ENCODE measurements at regions not wholly inside any gene's neighbourhood (a gene's known extent, or its start where the extent isn't known, plus 50 kb on each side); places are given as distances from the start of the nearest gene placed in this dataset.

GRCh38 chr16:16850274-16850673 is 471.3 kb downstream of the NPIPA7 start:
- H3K9me3 ChIP-seq (ENCODE audit: control insufficient read depth in 4 of 4, low read length in 3 of 4): no peaks in the 10 kb centered on the region
- no peaks in the 10 kb centered on the region for H3K27me3 ChIP-seq (ENCODE audit: control insufficient read depth in 4 of 4, insufficient read depth in 4 of 4, low read length in 3 of 4)
- no peak overlapping the region for H3K9ac ChIP-seq (ENCODE audit: low read depth in 1 of 2, low read length in 2 of 2)
- no peak overlapping the region for H3K27ac ChIP-seq (ENCODE audit: low read depth in 1 of 2, low read length in 2 of 2)
- H3K4me1 ChIP-seq (ENCODE audit: control insufficient read depth in 4 of 4, insufficient read depth in 4 of 4, low read length in 3 of 4): no peaks in the 10 kb centered on the region
- WGBS: 59% methylated on average over 5 of the region's 5 CpGs
- no peaks in the 10 kb centered on the region for H3K36me3 ChIP-seq (ENCODE audit: control insufficient read depth in 4 of 4, insufficient read depth in 3 of 4, low read depth in 1 of 4, low read length in 3 of 4)
- no peak for DNase-seq (ENCODE audit: low spot score)
- H3K4me3 ChIP-seq (ENCODE audit: low read depth in 1 of 3, low read length in 3 of 3): no peak overlapping the region
- no peak for TF ChIP-seq SP1 (IDR thresholded peaks at IDR 0.05)
- no peak for TF ChIP-seq NR2F2 (IDR thresholded peaks at IDR 0.05)
- TF ChIP-seq MAX (IDR thresholded peaks at IDR 0.05): no peak
- no peak for TF ChIP-seq FOXA2 (IDR thresholded peaks at IDR 0.05)
- TF ChIP-seq TAF1 (conservative IDR thresholded peaks at IDR 0.05): no peak
- no peak for TF ChIP-seq HNF4G (IDR thresholded peaks at IDR 0.05)
- TF ChIP-seq, protein P1, sequence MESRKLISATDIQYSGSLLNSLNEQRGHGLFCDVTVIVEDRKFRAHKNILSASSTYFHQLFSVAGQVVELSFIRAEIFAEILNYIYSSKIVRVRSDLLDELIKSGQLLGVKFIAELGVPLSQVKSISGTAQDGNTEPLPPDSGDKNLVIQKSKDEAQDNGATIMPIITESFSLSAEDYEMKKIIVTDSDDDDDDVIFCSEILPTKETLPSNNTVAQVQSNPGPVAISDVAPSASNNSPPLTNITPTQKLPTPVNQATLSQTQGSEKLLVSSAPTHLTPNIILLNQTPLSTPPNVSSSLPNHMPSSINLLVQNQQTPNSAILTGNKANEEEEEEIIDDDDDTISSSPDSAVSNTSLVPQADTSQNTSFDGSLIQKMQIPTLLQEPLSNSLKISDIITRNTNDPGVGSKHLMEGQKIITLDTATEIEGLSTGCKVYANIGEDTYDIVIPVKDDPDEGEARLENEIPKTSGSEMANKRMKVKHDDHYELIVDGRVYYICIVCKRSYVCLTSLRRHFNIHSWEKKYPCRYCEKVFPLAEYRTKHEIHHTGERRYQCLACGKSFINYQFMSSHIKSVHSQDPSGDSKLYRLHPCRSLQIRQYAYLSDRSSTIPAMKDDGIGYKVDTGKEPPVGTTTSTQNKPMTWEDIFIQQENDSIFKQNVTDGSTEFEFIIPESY (IDR thresholded peaks at IDR 0.05): no peak
- no peak for TF ChIP-seq CTCF (IDR thresholded peaks at IDR 0.05; ENCODE audit: low read depth, low read length, missing input control)
- TF ChIP-seq RAD21 (IDR thresholded peaks at IDR 0.05): no peak
- no peak for TF ChIP-seq RXRA (IDR thresholded peaks at IDR 0.05)
- TF ChIP-seq EGR1 (IDR thresholded peaks at IDR 0.05; ENCODE audit: low read depth in 2 of 2): no peak
- TF ChIP-seq YY1 (IDR thresholded peaks at IDR 0.05): no peak
- TF ChIP-seq GABPA (IDR thresholded peaks at IDR 0.05 in 1 of 2, conservative IDR thresholded peaks at IDR 0.05 in 1 of 2): no peak
- no peak for TF ChIP-seq FOXA1 (IDR thresholded peaks at IDR 0.05)
- TF ChIP-seq, protein P2, sequence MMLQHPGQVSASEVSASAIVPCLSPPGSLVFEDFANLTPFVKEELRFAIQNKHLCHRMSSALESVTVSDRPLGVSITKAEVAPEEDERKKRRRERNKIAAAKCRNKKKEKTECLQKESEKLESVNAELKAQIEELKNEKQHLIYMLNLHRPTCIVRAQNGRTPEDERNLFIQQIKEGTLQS (IDR thresholded peaks at IDR 0.05): no peak
- no peak for TF ChIP-seq JUND (IDR thresholded peaks at IDR 0.05)
- TF ChIP-seq HNF4A (conservative IDR thresholded peaks at IDR 0.05): no peak
- no peak for TF ChIP-seq REST (IDR thresholded peaks at IDR 0.05)

Data from liver (tissue), 8 donors.